DOHH2 (cell line): ENCODE measurements at regions not wholly inside any gene's neighbourhood (a gene's known extent, or its start where the extent isn't known, plus 50 kb on each side); places are given as distances from the start of the nearest gene placed in this dataset.
"Not testable (repeated sequence)": the region's sequence is repeated elsewhere in the genome, so short reads cannot be mapped to it uniquely, and the experiment has no call there.

Source experiments
- EZH2phosphoT487 ChIP-seq: fragments of 200-600 bp; sonication (generic); IDR thresholded peaks from 2 replicates; pipeline ENCODE4 v1.6.1; 2017; ENCODE audit warnings: borderline replicate concordance, mild to moderate bottlenecking, antibody characterized with exemption, low read length, moderate library complexity, mixed read lengths
- TF ChIP-seq, protein P1 (sequence below): fragments of 200-600 bp; sonication (generic); IDR thresholded peaks from one replicate; pipeline ENCODE4 v1.5.1; 2014; ENCODE audit warnings: antibody characterized with exemption, mild to moderate bottlenecking, low read depth, low read length; ENCODE audit not compliant: poor library complexity, severe bottlenecking

DNA sequence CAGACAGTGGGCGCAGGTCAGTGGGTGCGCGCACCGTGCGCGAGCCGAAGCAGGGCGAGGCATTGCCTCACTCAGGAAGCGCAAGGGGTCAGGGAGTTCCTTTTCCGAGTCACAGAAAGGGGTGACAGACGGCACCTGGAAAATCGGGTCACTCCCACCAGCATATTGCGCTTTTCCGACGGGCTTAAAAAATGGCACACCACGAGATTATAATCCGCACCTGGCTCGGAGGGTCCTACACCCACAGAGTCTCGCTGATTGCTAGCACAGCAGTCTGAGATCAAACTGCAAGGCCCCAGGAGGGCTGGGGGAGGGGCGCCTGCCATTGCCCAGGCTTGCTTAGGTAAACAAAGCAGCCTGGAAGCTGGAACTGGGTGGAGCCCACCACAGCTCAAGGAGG lies 372.2 kb downstream of the NKX6-1 start:
- TF ChIP-seq, protein P1, sequence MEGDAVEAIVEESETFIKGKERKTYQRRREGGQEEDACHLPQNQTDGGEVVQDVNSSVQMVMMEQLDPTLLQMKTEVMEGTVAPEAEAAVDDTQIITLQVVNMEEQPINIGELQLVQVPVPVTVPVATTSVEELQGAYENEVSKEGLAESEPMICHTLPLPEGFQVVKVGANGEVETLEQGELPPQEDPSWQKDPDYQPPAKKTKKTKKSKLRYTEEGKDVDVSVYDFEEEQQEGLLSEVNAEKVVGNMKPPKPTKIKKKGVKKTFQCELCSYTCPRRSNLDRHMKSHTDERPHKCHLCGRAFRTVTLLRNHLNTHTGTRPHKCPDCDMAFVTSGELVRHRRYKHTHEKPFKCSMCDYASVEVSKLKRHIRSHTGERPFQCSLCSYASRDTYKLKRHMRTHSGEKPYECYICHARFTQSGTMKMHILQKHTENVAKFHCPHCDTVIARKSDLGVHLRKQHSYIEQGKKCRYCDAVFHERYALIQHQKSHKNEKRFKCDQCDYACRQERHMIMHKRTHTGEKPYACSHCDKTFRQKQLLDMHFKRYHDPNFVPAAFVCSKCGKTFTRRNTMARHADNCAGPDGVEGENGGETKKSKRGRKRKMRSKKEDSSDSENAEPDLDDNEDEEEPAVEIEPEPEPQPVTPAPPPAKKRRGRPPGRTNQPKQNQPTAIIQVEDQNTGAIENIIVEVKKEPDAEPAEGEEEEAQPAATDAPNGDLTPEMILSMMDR: not testable (repeated sequence)
- not testable (repeated sequence) for TF ChIP-seq EZH2phosphoT487
